ENCODE measurements at regions not wholly inside any gene's neighbourhood (a gene's known extent, or its start where the extent isn't known, plus 50 kb on each side); places are given as distances from the start of the nearest gene placed in this dataset.
"Not testable (repeated sequence)": the region's sequence is repeated elsewhere in the genome, so short reads cannot be mapped to it uniquely, and the experiment has no call there.

DNA sequence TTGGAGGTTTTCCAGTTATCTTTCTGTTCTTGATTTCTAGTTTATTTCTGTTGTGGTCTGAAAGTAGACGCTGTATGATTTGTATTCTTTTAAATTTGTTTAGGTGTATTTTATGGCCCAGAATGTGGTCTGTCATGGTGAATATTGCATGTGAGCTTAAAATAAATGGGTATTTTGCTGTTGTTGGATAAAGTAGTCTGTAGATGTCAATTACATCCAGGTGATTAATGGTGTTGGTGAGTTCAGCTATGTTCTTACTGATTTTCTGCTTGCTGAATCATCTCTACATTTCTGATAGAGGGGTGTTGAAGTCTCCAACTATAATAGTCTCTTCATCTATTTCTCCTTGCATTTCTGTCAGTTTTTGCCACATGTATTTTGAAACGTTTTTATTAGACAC lies 383.3 kb upstream of the SGO1 start:
- no peaks in the 10 kb centered on the region for H3K36me3 ChIP-seq
- H3K9me3 ChIP-seq = no peaks in the 10 kb centered on the region
- H3K4me3 ChIP-seq (ENCODE audit: low read depth, low read length) = no peak overlapping the region
- H3K4me1 ChIP-seq = no peaks in the 10 kb centered on the region
- TF ChIP-seq, protein P1, sequence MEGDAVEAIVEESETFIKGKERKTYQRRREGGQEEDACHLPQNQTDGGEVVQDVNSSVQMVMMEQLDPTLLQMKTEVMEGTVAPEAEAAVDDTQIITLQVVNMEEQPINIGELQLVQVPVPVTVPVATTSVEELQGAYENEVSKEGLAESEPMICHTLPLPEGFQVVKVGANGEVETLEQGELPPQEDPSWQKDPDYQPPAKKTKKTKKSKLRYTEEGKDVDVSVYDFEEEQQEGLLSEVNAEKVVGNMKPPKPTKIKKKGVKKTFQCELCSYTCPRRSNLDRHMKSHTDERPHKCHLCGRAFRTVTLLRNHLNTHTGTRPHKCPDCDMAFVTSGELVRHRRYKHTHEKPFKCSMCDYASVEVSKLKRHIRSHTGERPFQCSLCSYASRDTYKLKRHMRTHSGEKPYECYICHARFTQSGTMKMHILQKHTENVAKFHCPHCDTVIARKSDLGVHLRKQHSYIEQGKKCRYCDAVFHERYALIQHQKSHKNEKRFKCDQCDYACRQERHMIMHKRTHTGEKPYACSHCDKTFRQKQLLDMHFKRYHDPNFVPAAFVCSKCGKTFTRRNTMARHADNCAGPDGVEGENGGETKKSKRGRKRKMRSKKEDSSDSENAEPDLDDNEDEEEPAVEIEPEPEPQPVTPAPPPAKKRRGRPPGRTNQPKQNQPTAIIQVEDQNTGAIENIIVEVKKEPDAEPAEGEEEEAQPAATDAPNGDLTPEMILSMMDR (IDR thresholded peaks at IDR 0.05; ENCODE audit: low read depth, low read length) = no peak
- no peaks in the 10 kb centered on the region for H3K27me3 ChIP-seq
- no peak for DNase-seq

- Histone ChIP-seq H3K9me3 (no peaks in the 10 kb centered on the region), H3K36me3 (no peaks in the 10 kb centered on the region), H3K27me3 (no peaks in the 10 kb centered on the region), H3K4me1 (no peaks in the 10 kb centered on the region), H3K4me3 (ENCODE audit: low read depth, low read length) (no peak overlapping the region)
- TF ChIP-seq, protein P1 (IDR thresholded peaks at IDR 0.05; ENCODE audit: low read depth, low read length) = no peak
- no peak for DNase-seq
These were observed 379.0 kb upstream of the SGO1 start for GRCh38 chr3:20564966-20565365.

DNA sequence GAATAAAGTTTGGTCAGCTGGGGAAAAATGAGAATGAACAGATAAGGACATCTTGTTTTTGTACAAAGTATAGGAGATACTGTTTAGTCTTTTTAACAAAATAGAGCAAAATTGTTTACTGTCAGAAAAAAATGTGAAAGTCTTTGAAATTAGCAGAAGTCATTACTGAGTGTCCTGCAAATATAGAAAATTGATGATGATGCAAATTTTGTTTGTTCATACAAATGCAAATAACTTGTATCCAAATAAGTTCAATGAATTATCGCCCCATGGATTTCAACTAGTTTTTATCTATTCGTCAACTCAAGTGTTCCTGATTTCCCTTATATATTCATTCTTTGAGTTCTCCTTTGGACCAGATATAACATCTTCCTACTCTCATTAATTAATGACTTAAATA lies 378.0 kb upstream of the SGO1 start:
- TF ChIP-seq, protein P1 (IDR thresholded peaks at IDR 0.05; ENCODE audit: low read depth, low read length) = no peak
- Histone ChIP-seq H3K9me3 (no peaks in the 10 kb centered on the region), H3K36me3 (no peaks in the 10 kb centered on the region), H3K4me1 (no peaks in the 10 kb centered on the region), H3K4me3 (ENCODE audit: low read depth, low read length) (no peak overlapping the region), H3K27me3 (no peaks in the 10 kb centered on the region)
- no peak for DNase-seq

DNA sequence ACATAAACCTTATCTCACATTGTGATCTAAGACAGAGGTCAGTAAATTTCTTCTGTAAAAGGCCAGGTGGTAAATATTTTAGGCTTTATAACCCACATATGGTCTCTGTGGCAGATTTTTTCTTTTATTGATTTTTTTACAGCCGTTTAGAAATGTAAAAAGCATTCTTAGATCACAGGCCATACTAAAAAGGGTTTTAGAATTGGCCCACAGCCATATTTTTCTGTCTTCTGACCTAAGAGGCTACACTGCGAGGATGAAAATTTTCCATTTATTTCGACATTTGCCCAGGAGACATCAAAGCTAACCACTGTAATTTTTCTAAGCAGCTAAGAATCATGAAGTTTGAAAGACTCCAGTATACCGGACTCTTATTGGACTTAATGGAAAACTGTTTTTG lies 377.2 kb upstream of the SGO1 start:
- no peaks in the 10 kb centered on the region for H3K4me1 ChIP-seq
- no peaks in the 10 kb centered on the region for H3K27me3 ChIP-seq
- no peaks in the 10 kb centered on the region for H3K9me3 ChIP-seq
- no peaks in the 10 kb centered on the region for H3K36me3 ChIP-seq
- no peak overlapping the region for H3K4me3 ChIP-seq (ENCODE audit: low read depth, low read length)
- DNase-seq = no peak
- TF ChIP-seq, protein P1 (IDR thresholded peaks at IDR 0.05; ENCODE audit: low read depth, low read length) = no peak

DNA sequence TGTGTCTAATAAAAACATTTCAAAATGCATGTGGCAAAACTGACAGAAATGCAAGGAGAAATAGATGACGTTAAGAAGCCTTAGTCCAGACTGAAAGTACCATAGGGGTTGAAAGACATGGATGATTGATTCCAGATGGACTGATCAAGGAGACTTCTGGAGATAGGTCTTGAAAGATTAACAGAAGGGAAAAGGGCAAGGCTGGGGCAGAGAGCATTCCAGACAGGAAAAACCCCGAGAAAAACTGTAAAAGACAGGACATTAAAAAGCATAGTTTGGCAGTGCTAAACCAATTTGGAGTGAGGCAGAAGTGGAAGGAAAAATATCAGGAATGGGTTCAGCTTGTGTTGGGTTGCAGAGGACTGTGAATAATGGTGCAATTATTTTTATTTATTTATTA lies 375.2 kb upstream of the SGO1 start:
- Histone ChIP-seq H3K4me3 (ENCODE audit: low read depth, low read length) (no peak overlapping the region), H3K9me3 (no peaks in the 10 kb centered on the region), H3K4me1 (no peaks in the 10 kb centered on the region), H3K36me3 (no peaks in the 10 kb centered on the region), H3K27me3 (no peaks in the 10 kb centered on the region)
- TF ChIP-seq, protein P1 (IDR thresholded peaks at IDR 0.05; ENCODE audit: low read depth, low read length) = no peak
- no peak for DNase-seq

DNA sequence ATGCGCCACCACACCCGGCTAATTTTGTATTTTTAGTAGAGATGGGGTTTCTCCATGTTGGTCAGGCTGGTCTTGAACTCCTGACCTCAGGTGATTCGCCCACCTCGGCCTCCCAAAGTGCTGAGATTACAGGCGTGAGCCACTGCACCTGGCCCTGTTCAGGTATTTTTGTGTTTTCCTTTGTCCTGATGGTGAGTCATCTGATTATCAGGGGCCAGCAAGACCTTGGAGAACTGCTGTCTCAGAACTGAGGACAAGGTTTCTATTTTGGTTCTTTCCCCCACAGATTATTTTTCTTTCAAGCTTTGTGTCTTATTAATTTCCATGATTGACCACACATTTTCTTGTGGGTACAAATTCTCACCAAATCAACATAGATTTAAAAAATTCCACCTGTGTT lies 374.4 kb upstream of the SGO1 start:
- not testable (repeated sequence) for H3K27me3 ChIP-seq; H3K36me3 ChIP-seq; DNase-seq; H3K9me3 ChIP-seq; H3K4me1 ChIP-seq; H3K4me3 ChIP-seq (ENCODE audit: low read depth, low read length)

DNA sequence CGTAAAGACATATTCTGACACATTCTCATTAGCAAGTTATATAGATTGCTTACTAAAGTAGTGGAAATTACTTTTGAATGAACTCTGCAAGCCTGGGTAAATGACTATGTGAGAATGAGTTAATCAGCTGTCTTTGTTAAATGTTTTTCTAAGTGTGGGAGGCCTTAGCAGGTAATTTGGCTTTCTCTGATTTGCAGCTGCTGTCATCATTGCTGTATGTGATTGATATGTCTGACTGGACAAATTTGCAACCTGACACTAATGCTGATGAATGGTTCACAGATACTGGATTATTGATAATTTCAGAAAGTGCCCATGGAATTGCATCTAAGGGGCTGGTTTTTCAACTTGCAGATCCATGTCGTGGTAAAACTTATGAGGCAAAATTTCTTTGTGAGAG lies 372.2 kb upstream of the SGO1 start:
- TF ChIP-seq, protein P1 (IDR thresholded peaks at IDR 0.05; ENCODE audit: low read depth, low read length) = no peak
- H3K4me1 ChIP-seq = no peaks in the 10 kb centered on the region
- H3K9me3 ChIP-seq = no peaks in the 10 kb centered on the region
- H3K36me3 ChIP-seq = no peaks in the 10 kb centered on the region
- no peak overlapping the region for H3K4me3 ChIP-seq (ENCODE audit: low read depth, low read length)
- DNase-seq = no peak
- no peaks in the 10 kb centered on the region for H3K27me3 ChIP-seq

Measured in BE2C (cell line).